ENCODE measurements at regions not wholly inside any gene's neighbourhood (a gene's known extent, or its start where the extent isn't known, plus 50 kb on each side); places are given as distances from the start of the nearest gene placed in this dataset.
A peak's percentile ranks its signal among the peaks of the same experiment; 100 is the strongest.

DNA sequence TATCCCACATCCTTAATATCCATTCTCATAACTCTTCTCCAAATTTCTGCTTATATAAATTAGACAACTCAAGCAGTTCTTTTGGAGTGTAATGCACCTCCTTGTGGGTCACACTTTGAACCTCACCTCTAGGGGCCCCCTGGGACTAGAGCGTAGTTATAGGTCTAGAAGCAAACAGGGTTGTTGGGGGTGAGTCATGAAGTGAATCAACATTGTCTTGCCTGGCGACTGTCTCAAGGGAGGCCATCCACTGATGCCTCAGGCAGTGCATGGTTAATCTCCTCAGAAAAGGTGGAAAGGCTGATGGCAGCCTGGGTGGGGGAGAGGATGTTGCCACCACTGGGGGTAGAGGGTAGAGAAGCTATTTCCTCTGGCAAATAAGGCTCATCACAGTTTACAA is 129.1 kb downstream of the TNFRSF21 start:
- Histone ChIP-seq H3K27ac (ENCODE audit: low read depth, low read length, poor library complexity, severe bottlenecking) (no peak overlapping the region), H3K4me3 (ENCODE audit: low read depth, low read length, poor library complexity, severe bottlenecking) (no peak overlapping the region), H3K4me1 (ENCODE audit: insufficient read depth, low read length, poor library complexity, severe bottlenecking) (no peaks in the 10 kb centered on the region), H3K9me3 (ENCODE audit: low read depth, low read length, poor library complexity, severe bottlenecking) (no peaks in the 10 kb centered on the region), H3K36me3 (ENCODE audit: insufficient read depth, low read length, poor library complexity, severe bottlenecking) (no peaks in the 10 kb centered on the region), H3K27me3 (replicated peaks; ENCODE audit: insufficient read depth, low read depth, low read length, poor library complexity) (no peaks in the 10 kb centered on the region)
- intact Hi-C loops (cut with micrococcal nuclease; ENCODE audit: unreplicated experiment) = no loop called here
- ChIA-PET CTCF (no interaction called here), POLR2A (ENCODE audit: low non-redundant PET) (no interaction called here)
- TF ChIP-seq EZH2 (IDR thresholded peaks at IDR 0.05; ENCODE audit: borderline replicate concordance, low read depth, low read length, poor library complexity, severe bottlenecking) = no peak
- TF ChIP-seq, protein P1, sequence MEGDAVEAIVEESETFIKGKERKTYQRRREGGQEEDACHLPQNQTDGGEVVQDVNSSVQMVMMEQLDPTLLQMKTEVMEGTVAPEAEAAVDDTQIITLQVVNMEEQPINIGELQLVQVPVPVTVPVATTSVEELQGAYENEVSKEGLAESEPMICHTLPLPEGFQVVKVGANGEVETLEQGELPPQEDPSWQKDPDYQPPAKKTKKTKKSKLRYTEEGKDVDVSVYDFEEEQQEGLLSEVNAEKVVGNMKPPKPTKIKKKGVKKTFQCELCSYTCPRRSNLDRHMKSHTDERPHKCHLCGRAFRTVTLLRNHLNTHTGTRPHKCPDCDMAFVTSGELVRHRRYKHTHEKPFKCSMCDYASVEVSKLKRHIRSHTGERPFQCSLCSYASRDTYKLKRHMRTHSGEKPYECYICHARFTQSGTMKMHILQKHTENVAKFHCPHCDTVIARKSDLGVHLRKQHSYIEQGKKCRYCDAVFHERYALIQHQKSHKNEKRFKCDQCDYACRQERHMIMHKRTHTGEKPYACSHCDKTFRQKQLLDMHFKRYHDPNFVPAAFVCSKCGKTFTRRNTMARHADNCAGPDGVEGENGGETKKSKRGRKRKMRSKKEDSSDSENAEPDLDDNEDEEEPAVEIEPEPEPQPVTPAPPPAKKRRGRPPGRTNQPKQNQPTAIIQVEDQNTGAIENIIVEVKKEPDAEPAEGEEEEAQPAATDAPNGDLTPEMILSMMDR (conservative IDR thresholded peaks at IDR 0.05; ENCODE audit: low read depth, low read length) = no peak
- DNase-seq (ENCODE audit: low spot score) = peak; percentile 40
- BruUV-seq (replicated peaks) = no TSS peak

DNA sequence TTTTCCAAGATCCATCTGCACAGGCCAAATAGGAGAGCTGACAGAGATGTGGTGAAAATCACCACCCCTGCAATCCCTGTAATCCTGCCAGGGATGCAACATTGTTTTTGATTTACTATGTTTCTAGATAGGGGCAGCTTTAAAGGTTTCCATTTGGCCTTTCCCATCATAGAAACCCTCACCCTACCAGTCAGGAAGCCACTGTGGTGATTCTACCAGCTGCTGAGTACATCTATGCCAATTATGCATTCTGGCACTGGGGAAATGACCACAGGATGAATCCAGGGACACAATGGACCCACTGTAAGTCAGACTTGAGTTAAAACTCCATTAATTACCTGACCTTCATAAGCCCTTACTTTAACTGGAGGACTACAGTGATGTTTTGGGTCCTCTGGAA is 130.4 kb downstream of the TNFRSF21 start:
- no TSS peak for BruUV-seq (replicated peaks)
- Histone ChIP-seq H3K27me3 (replicated peaks; ENCODE audit: insufficient read depth, low read depth, low read length, poor library complexity) (no peaks in the 10 kb centered on the region), H3K4me1 (ENCODE audit: insufficient read depth, low read length, poor library complexity, severe bottlenecking) (no peaks in the 10 kb centered on the region), H3K27ac (ENCODE audit: low read depth, low read length, poor library complexity, severe bottlenecking) (no peak overlapping the region), H3K9me3 (ENCODE audit: low read depth, low read length, poor library complexity, severe bottlenecking) (no peaks in the 10 kb centered on the region), H3K4me3 (ENCODE audit: low read depth, low read length, poor library complexity, severe bottlenecking) (no peak overlapping the region), H3K36me3 (ENCODE audit: insufficient read depth, low read length, poor library complexity, severe bottlenecking) (no peaks in the 10 kb centered on the region)
- intact Hi-C loops (cut with micrococcal nuclease; ENCODE audit: unreplicated experiment) = no loop called here
- CTCF ChIA-PET = no interaction called here
- no peak for DNase-seq (ENCODE audit: low spot score)
- POLR2A ChIA-PET (ENCODE audit: low non-redundant PET) = no interaction called here
- TF ChIP-seq, protein P1 (conservative IDR thresholded peaks at IDR 0.05; ENCODE audit: low read depth, low read length) = no peak
- no peak for TF ChIP-seq EZH2 (IDR thresholded peaks at IDR 0.05; ENCODE audit: borderline replicate concordance, low read depth, low read length, poor library complexity, severe bottlenecking)

DNA sequence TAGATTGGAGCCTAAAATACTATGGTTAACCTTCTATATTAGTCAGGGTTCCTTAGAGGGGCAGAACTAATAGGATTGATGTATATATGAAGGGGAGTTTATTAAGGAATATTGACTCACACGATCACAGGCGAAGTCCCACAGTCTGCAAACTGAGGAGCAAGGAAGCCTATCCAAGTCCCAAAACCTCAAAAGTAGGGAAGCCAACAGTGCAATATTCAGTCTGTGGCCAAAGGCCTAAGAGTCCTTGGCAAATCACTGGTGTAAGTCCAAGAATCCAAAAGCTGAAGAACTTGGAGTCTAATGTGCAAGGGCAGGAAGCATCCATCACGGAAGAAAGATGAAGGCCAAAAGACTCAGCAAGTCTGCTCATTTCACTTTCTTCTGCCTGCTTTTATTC is 133.5 kb upstream of the ADGRF1 start:
- BruUV-seq (replicated peaks) = no TSS peak
- no peaks in the 10 kb centered on the region for H3K27me3 ChIP-seq (replicated peaks; ENCODE audit: insufficient read depth, low read depth, low read length, poor library complexity)
- no peaks in the 10 kb centered on the region for H3K36me3 ChIP-seq (ENCODE audit: insufficient read depth, low read length, poor library complexity, severe bottlenecking)
- no peak overlapping the region for H3K27ac ChIP-seq (ENCODE audit: low read depth, low read length, poor library complexity, severe bottlenecking)
- no peaks in the 10 kb centered on the region for H3K9me3 ChIP-seq (ENCODE audit: low read depth, low read length, poor library complexity, severe bottlenecking)
- H3K4me1 ChIP-seq (ENCODE audit: insufficient read depth, low read length, poor library complexity, severe bottlenecking) = no peaks in the 10 kb centered on the region
- no peak for DNase-seq (ENCODE audit: low spot score)
- TF ChIP-seq EZH2 (IDR thresholded peaks at IDR 0.05; ENCODE audit: borderline replicate concordance, low read depth, low read length, poor library complexity, severe bottlenecking) = no peak
- TF ChIP-seq, protein P1 (conservative IDR thresholded peaks at IDR 0.05; ENCODE audit: low read depth, low read length) = no peak
- intact Hi-C loops (cut with micrococcal nuclease; ENCODE audit: unreplicated experiment) = no loop called here
- no peak overlapping the region for H3K4me3 ChIP-seq (ENCODE audit: low read depth, low read length, poor library complexity, severe bottlenecking)
- ChIA-PET POLR2A (ENCODE audit: low non-redundant PET) (no interaction called here), CTCF (no interaction called here)

All from A673 (cell line).